Common myeloid progenitor, CD34-positive (primary cell): ENCODE measurements at regions not wholly inside any gene's neighbourhood (a gene's known extent, or its start where the extent isn't known, plus 50 kb on each side); places are given as distances from the start of the nearest gene placed in this dataset.

ENCODE experiments used
- CTCF ChIA-PET: fragments of 350-600 bp; sonication (Branson Sonifier 250); formaldehyde crosslinking; loops from one replicate; lab custom pipeline; 2021; ENCODE audit warnings: antibody characterized with exemption; lab: Charles Lee
- POLR2A ChIA-PET: fragments of 350-600 bp; sonication (Branson Sonifier 250); formaldehyde crosslinking; loops from one replicate; lab custom pipeline; 2021; ENCODE audit warnings: antibody characterized with exemption; lab: Charles Lee
- DNase-seq, 3 donors: peaks; one replicate each; pipeline versions ENCODE4 v3.0.0 to v3.0.0-alpha.2; 2013
- H3K27ac ChIP-seq, 2 experiments: 1 replicate in 1 of 2; 2 replicates in 1 of 2; pipeline ENCODE4 v1.7.0; 2013; ENCODE audit warnings: inconsistent platforms in 2 of 2, low read length in 2 of 2, mild to moderate bottlenecking in 2 of 2, low read depth in 1 of 2, moderate library complexity in 1 of 2; ENCODE audit not compliant: severe bottlenecking in 2 of 2, insufficient read depth in 1 of 2, poor library complexity in 1 of 2
- H3K27me3 ChIP-seq, 5 experiments: replicated peaks in 2 of 5; 1 replicate in 3 of 5; 2 replicates in 2 of 5; pipeline versions ENCODE4 v1.6.1 to v1.7.0; 2013; ENCODE audit warnings: low read length in 4 of 5, mild to moderate bottlenecking in 2 of 5, moderate library complexity in 2 of 5, inconsistent platforms in 1 of 5; ENCODE audit not compliant: insufficient read depth in 5 of 5, control insufficient read depth in 4 of 5
- H3K36me3 ChIP-seq, 4 experiments: 1 replicate in 2 of 4; 2 replicates in 2 of 4; pipeline versions ENCODE4 v1.6.1 to v1.7.0; 2013; ENCODE audit warnings: low read length in 3 of 4, control low read depth in 1 of 4, mild to moderate bottlenecking in 1 of 4; ENCODE audit not compliant: control insufficient read depth in 4 of 4, insufficient read depth in 4 of 4
- H3K4me1 ChIP-seq, 4 experiments: 1 replicate in 3 of 4; 2 replicates in 1 of 4; pipeline versions ENCODE4 v1.6.1 to v1.7.1; 2013; ENCODE audit warnings: low read length in 3 of 4, mild to moderate bottlenecking in 3 of 4, control low read depth in 1 of 4, inconsistent platforms in 1 of 4, moderate library complexity in 1 of 4; ENCODE audit not compliant: control insufficient read depth in 4 of 4, insufficient read depth in 4 of 4; ENCODE audit errors: control extremely low read depth in 1 of 4
- H3K4me3 ChIP-seq, 7 experiments: 1 replicate in 4 of 7; 2 replicates in 3 of 7; pipeline versions ENCODE4 v1.5.1 to v1.7.0; 2013; ENCODE audit warnings: mild to moderate bottlenecking in 7 of 7, low read length in 6 of 7, moderate library complexity in 6 of 7, inconsistent platforms in 2 of 7, low read depth in 2 of 7, control low read depth in 1 of 7; ENCODE audit not compliant: insufficient read depth in 4 of 7, control insufficient read depth in 1 of 7; ENCODE audit errors: extremely low read depth in 1 of 7
- H3K9me3 ChIP-seq, 5 experiments: 1 replicate in 4 of 5; 2 replicates in 1 of 5; pipeline versions ENCODE4 v1.6.1 to v1.7.1; 2013; ENCODE audit warnings: low read length in 4 of 5, mild to moderate bottlenecking in 2 of 5, inconsistent platforms in 1 of 5, low read depth in 1 of 5, moderate library complexity in 1 of 5; ENCODE audit not compliant: control insufficient read depth in 4 of 5, insufficient read depth in 2 of 5; ENCODE audit errors: control extremely low read depth in 1 of 5
- whole genome bisulfite sequencing: methylation state at CpG from one replicate; pipeline ENCODE4 v1.1.5; 2013; ENCODE audit not compliant: insufficient coverage; 5-methylcytosine and 5-hydroxymethylcytosine counted together

GRCh38 chr6:79296211-79296610, 61.7 kb upstream of the HMGN3 start:
- DNase-seq = no peak
- H3K4me1 ChIP-seq = no peaks in the 10 kb centered on the region
- ChIA-PET CTCF (no interaction called here), POLR2A (no interaction called here)
- H3K27ac ChIP-seq = no peak overlapping the region
- H3K27me3 ChIP-seq = no peaks in the 10 kb centered on the region
- no CpG with 5 or more reads among the region's 1 CpG for WGBS
- no peak overlapping the region for H3K4me3 ChIP-seq
- H3K36me3 ChIP-seq = no peaks in the 10 kb centered on the region
- H3K9me3 ChIP-seq = no peaks in the 10 kb centered on the region
